ENCODE measurements at regions not wholly inside any gene's neighbourhood (a gene's known extent, or its start where the extent isn't known, plus 50 kb on each side); places are given as distances from the start of the nearest gene placed in this dataset.

DNA sequence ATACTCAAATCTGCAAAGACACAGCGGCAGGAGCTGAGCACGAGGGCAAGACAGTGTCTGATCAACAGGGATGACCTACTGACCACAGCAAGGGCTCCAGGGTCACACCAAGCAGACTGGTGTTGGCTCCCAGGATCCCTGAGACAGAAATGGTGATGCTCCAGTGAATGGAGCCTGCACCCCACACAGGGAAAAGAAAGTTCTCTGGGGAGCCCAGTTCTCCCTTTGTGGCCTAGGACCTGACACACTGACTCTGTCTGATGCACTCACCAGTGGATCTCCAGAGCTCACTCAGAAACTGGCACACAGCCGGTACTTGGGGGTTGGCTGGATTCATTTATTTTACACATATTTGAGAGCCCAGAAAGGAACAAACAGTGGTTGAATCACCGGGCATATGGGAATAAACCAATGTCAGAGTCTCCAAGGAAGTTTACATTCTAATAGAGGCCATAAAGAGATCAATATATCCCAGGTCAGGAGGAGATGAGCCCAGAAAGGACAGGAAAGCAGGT is 215.6 kb upstream of the ARL4C start:
- Histone ChIP-seq H3K27me3 (ENCODE audit: control insufficient read depth, insufficient read depth, low read length) (no peaks in the 10 kb centered on the region), H3K4me3 (ENCODE audit: low read depth, low read length) (no peak overlapping the region), H3K9me3 (ENCODE audit: control insufficient read depth, insufficient read depth, low read length) (no peaks in the 10 kb centered on the region), H3K27ac (ENCODE audit: low read depth, low read length) (no peak overlapping the region)
- CTCF ChIA-PET, result no interaction called here
- no peak for DNase-seq (ENCODE audit: low read depth, low spot score)
- POLR2A ChIA-PET, result no interaction called here
- no peak for TF ChIP-seq CTCF (IDR thresholded peaks at IDR 0.05; ENCODE audit: low read depth, low read length)

GRCh38 chr2:234711308-234711707 is 214.4 kb upstream of the ARL4C start:
- ChIA-PET CTCF (no interaction called here), POLR2A (no interaction called here)
- H3K27ac ChIP-seq (ENCODE audit: low read depth, low read length), result no peak overlapping the region
- no peaks in the 10 kb centered on the region for H3K9me3 ChIP-seq (ENCODE audit: control insufficient read depth, insufficient read depth, low read length)
- TF ChIP-seq CTCF (IDR thresholded peaks at IDR 0.05; ENCODE audit: low read depth, low read length), result no peak
- no peaks in the 10 kb centered on the region for H3K27me3 ChIP-seq (ENCODE audit: control insufficient read depth, insufficient read depth, low read length)
- no peak overlapping the region for H3K4me3 ChIP-seq (ENCODE audit: low read depth, low read length)
- DNase-seq (ENCODE audit: low read depth, low spot score), result no peak

DNA sequence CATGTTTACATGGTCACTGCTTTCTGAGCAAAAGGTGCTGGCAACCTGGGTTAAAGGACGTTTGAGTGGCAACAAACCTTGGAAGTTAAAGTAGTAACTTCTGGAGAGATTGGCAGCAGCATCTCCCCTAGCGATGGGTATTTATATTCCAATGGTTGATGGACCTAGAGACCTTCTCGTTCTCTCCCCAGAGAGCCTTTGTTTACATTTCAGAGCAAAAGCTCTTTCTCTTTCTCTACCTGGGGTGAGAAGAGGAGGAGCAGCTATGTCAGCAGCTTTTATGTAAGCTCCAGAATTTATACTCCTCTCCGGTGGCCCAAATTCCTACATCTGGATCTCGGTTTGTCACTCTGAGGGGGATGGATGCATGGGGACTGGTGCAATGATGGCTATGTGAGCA is 213.7 kb upstream of the ARL4C start:
- DNase-seq (ENCODE audit: low read depth, low spot score), result no peak
- Histone ChIP-seq H3K4me3 (ENCODE audit: low read depth, low read length) (no peak overlapping the region), H3K27me3 (ENCODE audit: control insufficient read depth, insufficient read depth, low read length) (no peaks in the 10 kb centered on the region), H3K9me3 (ENCODE audit: control insufficient read depth, insufficient read depth, low read length) (no peaks in the 10 kb centered on the region), H3K27ac (ENCODE audit: low read depth, low read length) (no peak overlapping the region)
- ChIA-PET CTCF (no interaction called here), POLR2A (no interaction called here)
- no peak for TF ChIP-seq CTCF (IDR thresholded peaks at IDR 0.05; ENCODE audit: low read depth, low read length)

DNA sequence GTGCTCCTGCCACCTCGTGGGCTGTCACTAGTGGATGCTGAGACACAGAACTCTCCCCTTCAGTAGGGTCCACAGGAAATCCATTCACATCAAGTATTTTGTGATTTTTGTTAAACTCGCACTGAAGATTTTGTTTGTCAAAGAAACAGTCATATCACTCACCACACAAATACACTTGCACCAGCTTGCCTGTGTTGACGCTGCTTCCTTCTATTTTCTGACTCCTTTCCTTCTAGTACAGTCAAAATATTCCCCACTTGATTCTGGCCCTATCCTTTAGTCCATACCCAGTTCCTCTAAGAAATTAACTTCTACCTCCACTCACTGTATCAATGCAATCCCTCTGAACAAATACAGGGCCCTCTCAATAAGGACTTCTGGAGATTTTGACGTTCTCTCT is 213.2 kb upstream of the ARL4C start:
- no peaks in the 10 kb centered on the region for H3K9me3 ChIP-seq (ENCODE audit: control insufficient read depth, insufficient read depth, low read length)
- no peaks in the 10 kb centered on the region for H3K27me3 ChIP-seq (ENCODE audit: control insufficient read depth, insufficient read depth, low read length)
- ChIA-PET POLR2A (no interaction called here), CTCF (no interaction called here)
- H3K4me3 ChIP-seq (ENCODE audit: low read depth, low read length), result no peak overlapping the region
- DNase-seq (ENCODE audit: low read depth, low spot score), result no peak
- H3K27ac ChIP-seq (ENCODE audit: low read depth, low read length), result no peak overlapping the region
- no peak for TF ChIP-seq CTCF (IDR thresholded peaks at IDR 0.05; ENCODE audit: low read depth, low read length)

DNA sequence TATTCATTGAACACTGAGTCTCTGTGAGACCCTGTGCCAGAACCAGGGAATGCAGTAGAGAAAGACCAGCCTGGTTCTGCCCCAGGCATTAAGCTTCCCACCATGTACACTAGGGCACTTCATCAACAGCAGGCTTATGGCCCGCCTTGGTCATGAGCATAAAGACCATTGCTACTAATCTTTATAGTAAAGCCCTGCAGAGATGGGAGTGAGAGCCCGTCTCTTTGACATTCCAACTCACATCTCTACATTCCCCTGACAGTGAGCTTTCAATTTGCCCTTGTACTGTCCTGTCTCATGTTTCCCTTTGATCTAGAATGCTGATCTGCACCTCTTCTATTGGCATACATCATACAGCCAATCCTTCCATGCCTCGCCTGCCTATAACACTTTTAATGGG is 211.8 kb upstream of the ARL4C start:
- ChIA-PET POLR2A (interaction anchor here (1.2 kb wide), 1 partner anchor 76 kb away, joined by 3 read pairs; no protein-coding TSS in a partner anchor), CTCF (interaction anchor here (1.6 kb wide), 1 partner anchor 15 kb away, joined by 4 read pairs; no protein-coding TSS in a partner anchor)
- Histone ChIP-seq H3K27me3 (ENCODE audit: control insufficient read depth, insufficient read depth, low read length) (no peaks in the 10 kb centered on the region), H3K9me3 (ENCODE audit: control insufficient read depth, insufficient read depth, low read length) (no peaks in the 10 kb centered on the region), H3K4me3 (ENCODE audit: low read depth, low read length) (no peak overlapping the region), H3K27ac (ENCODE audit: low read depth, low read length) (no peak overlapping the region)
- no peak for DNase-seq (ENCODE audit: low read depth, low spot score)
- no peak for TF ChIP-seq CTCF (IDR thresholded peaks at IDR 0.05; ENCODE audit: low read depth, low read length)

Data from AG04450 (cell line).